ENCODE measurements at regions not wholly inside any gene's neighbourhood (a gene's known extent, or its start where the extent isn't known, plus 50 kb on each side); places are given as distances from the start of the nearest gene placed in this dataset.
"Not testable (repeated sequence)": the region's sequence is repeated elsewhere in the genome, so short reads cannot be mapped to it uniquely, and the experiment has no call there.

GRCh38 chr6:145559836-145560235 is 175.5 kb downstream of the EPM2A start:
- Mint-ChIP-seq H3K36me3 (no peaks in the 10 kb centered on the region), H3K4me1 (no peaks in the 10 kb centered on the region), H3K27ac (no peak overlapping the region), H3K9me3 (no peaks in the 10 kb centered on the region), H3K4me3 (no peak overlapping the region), H3K27me3 (peaks cover 8% of the 10 kb centered on the region)
- no peak for ATAC-seq

DNA sequence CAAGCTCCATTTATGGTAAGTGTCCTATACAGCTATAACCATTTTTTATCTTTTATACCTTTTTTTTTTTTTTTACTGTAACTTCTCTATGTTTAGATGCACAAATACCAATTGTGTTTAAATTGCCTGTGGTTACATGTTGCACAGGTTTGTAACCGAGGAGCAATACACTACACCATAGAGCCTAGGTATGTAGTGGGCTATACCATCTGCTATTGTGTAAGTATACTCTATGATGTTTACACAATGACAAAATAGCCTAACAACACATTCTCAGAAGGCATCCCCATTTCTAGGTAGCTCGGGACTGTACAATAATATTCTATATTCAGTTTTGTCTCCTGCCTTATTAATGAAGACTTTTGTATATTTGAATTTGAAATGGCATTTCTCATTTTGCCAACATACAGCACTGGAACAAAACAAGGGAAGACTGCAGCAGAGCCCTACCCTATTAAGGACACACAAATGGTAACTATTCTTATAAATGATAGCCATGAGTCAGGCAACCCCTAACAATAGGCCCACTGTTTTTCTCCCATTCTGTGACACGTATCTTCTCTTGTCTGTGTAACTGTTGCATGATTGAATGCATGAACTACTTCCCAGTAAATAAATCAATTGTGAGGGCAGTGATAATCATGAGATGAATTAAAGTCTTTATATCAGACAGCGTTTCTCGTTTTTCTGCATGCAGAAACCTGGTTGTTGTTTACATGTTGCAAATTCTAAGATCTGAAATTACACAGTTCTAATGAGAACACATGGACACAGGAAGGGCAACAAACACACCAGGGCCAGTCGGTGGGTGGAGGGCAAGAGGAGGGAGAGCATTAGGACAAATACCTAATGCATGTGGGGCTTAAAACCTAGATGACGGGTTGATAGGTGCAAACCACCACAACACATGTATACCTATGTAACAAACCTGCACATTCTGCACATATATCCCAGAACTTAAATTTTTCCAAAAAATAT is 173.9 kb downstream of the EPM2A start:
- Mint-ChIP-seq H3K36me3 (no peaks in the 10 kb centered on the region), H3K4me1 (no peaks in the 10 kb centered on the region), H3K9me3 (no peaks in the 10 kb centered on the region), H3K4me3 (no peak overlapping the region), H3K27ac (no peak overlapping the region), H3K27me3 (peaks cover 8% of the 10 kb centered on the region)
- no peak for ATAC-seq

- H3K27ac Mint-ChIP-seq = no peak overlapping the region
- no peaks in the 10 kb centered on the region for H3K4me1 Mint-ChIP-seq
- peaks cover 2% of the 10 kb centered on the region for H3K27me3 Mint-ChIP-seq
- no peaks in the 10 kb centered on the region for H3K9me3 Mint-ChIP-seq
- ATAC-seq = no peak
- H3K36me3 Mint-ChIP-seq = no peaks in the 10 kb centered on the region
- H3K4me3 Mint-ChIP-seq = no peak overlapping the region
Observed at GRCh38 chr6:145562771-145563615, 172.3 kb downstream of the EPM2A start.

- H3K27me3 Mint-ChIP-seq = no peaks in the 10 kb centered on the region
- H3K36me3 Mint-ChIP-seq = no peaks in the 10 kb centered on the region
- H3K9me3 Mint-ChIP-seq = no peaks in the 10 kb centered on the region
- H3K27ac Mint-ChIP-seq = no peak overlapping the region
- H3K4me3 Mint-ChIP-seq = no peak overlapping the region
- ATAC-seq = no peak
- H3K4me1 Mint-ChIP-seq = no peaks in the 10 kb centered on the region
Observed at GRCh38 chr6:145564553-145564952, 170.8 kb downstream of the EPM2A start.

DNA sequence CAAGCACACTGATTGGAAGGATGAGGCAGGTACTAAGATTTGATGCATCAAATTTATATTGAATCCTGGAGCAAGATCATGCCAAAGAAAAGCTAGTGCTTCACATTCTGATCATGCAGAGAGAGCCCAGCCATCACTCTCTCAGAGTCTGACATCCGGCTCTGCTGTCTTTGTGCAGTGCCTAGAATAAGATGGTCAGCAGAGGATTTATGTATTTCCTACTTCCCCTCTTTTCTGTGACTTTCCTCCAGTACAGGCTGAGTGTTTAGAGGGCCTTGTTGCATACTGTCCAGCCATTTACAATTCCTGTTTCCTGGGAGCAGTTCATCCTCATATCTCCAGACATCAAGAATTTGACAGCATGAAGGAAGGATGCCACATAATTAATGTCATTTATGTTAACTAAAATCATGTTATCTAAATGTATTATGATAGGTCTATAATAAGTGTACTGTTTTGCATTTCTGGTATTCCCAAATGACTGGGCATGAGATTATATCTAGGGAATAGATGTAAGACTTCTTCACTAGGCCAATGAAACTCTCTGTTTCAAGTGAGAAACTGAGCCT is 167.6 kb downstream of the EPM2A start:
- Mint-ChIP-seq H3K9me3 (no peaks in the 10 kb centered on the region), H3K36me3 (no peaks in the 10 kb centered on the region), H3K27me3 (no peaks in the 10 kb centered on the region), H3K4me3 (no peak overlapping the region), H3K4me1 (no peaks in the 10 kb centered on the region), H3K27ac (no peak overlapping the region)
- no peak for ATAC-seq

DNA sequence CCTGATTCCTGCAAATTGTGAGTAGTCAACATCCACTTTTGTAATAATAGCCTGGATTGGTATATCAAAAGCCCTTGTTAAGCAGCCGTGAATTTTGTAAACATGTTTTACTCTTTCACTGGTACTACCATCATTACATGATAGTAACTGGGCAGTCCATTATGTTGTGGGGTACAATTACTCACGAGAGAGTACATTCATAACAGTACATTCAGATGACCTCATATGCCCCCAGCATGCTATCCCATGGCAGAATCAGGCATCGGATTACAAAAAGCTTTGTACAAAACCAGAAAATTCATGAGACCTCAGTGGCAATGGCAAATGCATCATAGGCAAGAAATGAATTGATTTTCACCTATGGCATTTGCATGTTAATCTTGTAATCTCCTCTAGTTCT is 166.2 kb downstream of the EPM2A start:
- Mint-ChIP-seq H3K27ac (no peak overlapping the region), H3K4me3 (no peak overlapping the region), H3K4me1 (no peaks in the 10 kb centered on the region), H3K27me3 (no peaks in the 10 kb centered on the region), H3K36me3 (no peaks in the 10 kb centered on the region), H3K9me3 (peaks cover under 1% of the 10 kb centered on the region)
- ATAC-seq = no peak

DNA sequence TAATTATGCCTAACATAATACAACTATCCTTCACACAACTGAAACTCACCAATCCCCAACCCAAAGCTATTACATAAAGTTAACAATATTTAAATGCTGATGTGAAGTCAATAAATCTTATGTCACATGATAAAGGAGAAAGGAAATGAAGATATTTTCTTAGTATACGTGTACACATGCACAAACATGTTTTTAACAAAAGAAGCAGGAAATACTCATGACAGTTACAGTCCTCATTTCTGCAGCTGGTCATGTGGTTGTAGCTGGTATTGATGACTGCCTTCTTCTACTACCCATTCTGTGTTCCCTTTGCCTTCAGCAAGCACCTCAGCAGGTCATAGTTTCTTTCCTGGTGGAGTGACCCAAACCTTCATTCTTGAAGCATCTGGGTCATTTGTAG is 165.0 kb downstream of the EPM2A start:
- ATAC-seq, H3K4me1 Mint-ChIP-seq, H3K27me3 Mint-ChIP-seq, H3K36me3 Mint-ChIP-seq, H3K27ac Mint-ChIP-seq, H3K4me3 Mint-ChIP-seq: not testable (repeated sequence)
- peaks cover 11% of the 10 kb centered on the region for H3K9me3 Mint-ChIP-seq

DNA sequence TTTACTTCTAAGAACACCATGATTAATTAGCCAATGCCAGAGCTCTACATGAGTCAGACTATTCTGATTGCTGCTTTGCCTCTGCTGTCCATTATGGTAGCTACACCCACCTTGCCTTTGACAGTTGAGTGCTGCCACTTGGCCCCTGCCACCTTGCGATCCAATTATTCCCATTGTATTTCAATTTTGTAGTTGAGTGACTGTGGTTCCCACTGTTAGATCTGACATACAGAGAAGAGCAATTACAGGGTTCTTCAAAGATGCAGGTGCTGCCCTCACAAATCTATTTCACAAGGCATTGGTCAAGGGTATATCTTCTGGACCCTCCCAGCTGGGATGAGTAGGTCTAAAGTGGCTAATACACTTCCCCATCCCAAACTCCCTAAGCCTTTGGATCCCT is 161.1 kb downstream of the EPM2A start:
- ATAC-seq = not testable (repeated sequence)

More for the DNA sequence above, 161.1 kb downstream of the EPM2A start:
- not testable (repeated sequence) for H3K27me3 Mint-ChIP-seq, H3K36me3 Mint-ChIP-seq, H3K4me1 Mint-ChIP-seq, H3K27ac Mint-ChIP-seq, H3K4me3 Mint-ChIP-seq
- peaks cover 29% of the 10 kb centered on the region for H3K9me3 Mint-ChIP-seq

Measured in stimulated activated memory B cell treated with anti-CD40 and anti-IgM and Interleukin-4, amounts not matched to agents 10 μg/mL and 1 μg/mL and 100 μg/mL, for 72 hours (primary cell).